ENCODE measurements at regions not wholly inside any gene's neighbourhood (a gene's known extent, or its start where the extent isn't known, plus 50 kb on each side); places are given as distances from the start of the nearest gene placed in this dataset.

- H3K4me3 ChIP-seq (ENCODE audit: low read depth, poor library complexity, severe bottlenecking), result no peak overlapping the region
- 90 to 95% methylated on average over 2 of the region's 2 CpGs for WGBS, 2 donors
- no peak for TF ChIP-seq CTCF (IDR thresholded peaks at IDR 0.05)
- no peak for DNase-seq (ENCODE audit: low spot score in 2 of 2)
- intact Hi-C loops (cut with DNase I; ENCODE audit: low total_unique reads), result no loop called here
Observed at GRCh38 chr1:98404866-98405265, 256.7 kb upstream of the SNX7 start.

- intact Hi-C loops (cut with DNase I; ENCODE audit: low total_unique reads), result no loop called here
- no peak for TF ChIP-seq CTCF (IDR thresholded peaks at IDR 0.05)
- no peak for TF ChIP-seq POLR2A (IDR thresholded peaks at IDR 0.05)
- 76 to 79% methylated on average over 2 of the region's 2 CpGs for WGBS, 2 donors
Observed at GRCh38 chr1:98403963-98404480, 257.5 kb upstream of the SNX7 start.

GRCh38 chr1:98402860-98403259, 258.7 kb upstream of the SNX7 start:
- intact Hi-C loops (cut with DNase I; ENCODE audit: low total_unique reads), result no loop called here
- TF ChIP-seq CTCF (IDR thresholded peaks at IDR 0.05), result no peak
- TF ChIP-seq POLR2A (IDR thresholded peaks at IDR 0.05), result no peak
- DNase-seq (ENCODE audit: low spot score in 2 of 2), result no peak
- H3K4me3 ChIP-seq (ENCODE audit: low read depth, poor library complexity, severe bottlenecking), result no peak overlapping the region
- 39 to 65% methylated on average over 2 of the region's 2 CpGs for WGBS, 2 donors

More at GRCh38 chr1:98403963-98404480, 257.5 kb upstream of the SNX7 start:
- DNase-seq (ENCODE audit: low spot score in 2 of 2), result no peak
- H3K4me3 ChIP-seq (ENCODE audit: low read depth, poor library complexity, severe bottlenecking), result no peak overlapping the region

- intact Hi-C loops (cut with DNase I; ENCODE audit: low total_unique reads), result no loop called here
- H3K4me3 ChIP-seq (ENCODE audit: low read depth, poor library complexity, severe bottlenecking), result no peak overlapping the region
- WGBS, 2 donors, result 85 to 86% methylated on average over 2 of the region's 2 CpGs
- no peak for DNase-seq (ENCODE audit: low spot score in 2 of 2)
- TF ChIP-seq CTCF (IDR thresholded peaks at IDR 0.05), result no peak
- TF ChIP-seq POLR2A (IDR thresholded peaks at IDR 0.05), result no peak
Observed at GRCh38 chr1:98400446-98400845, 261.1 kb upstream of the SNX7 start.

- H3K4me3 ChIP-seq (ENCODE audit: low read depth, poor library complexity, severe bottlenecking), result no peak overlapping the region
- 87 to 94% methylated on average over 1 of the region's 1 CpG for WGBS, 2 donors
- no peak for DNase-seq (ENCODE audit: low spot score in 2 of 2)
- intact Hi-C loops (cut with DNase I; ENCODE audit: low total_unique reads), result no loop called here
- no peak for TF ChIP-seq POLR2A (IDR thresholded peaks at IDR 0.05)
- no peak for TF ChIP-seq CTCF (IDR thresholded peaks at IDR 0.05)
Observed at GRCh38 chr1:98399218-98399617, 262.3 kb upstream of the SNX7 start.

GRCh38 chr1:98398649-98399048, 262.9 kb upstream of the SNX7 start:
- intact Hi-C loops (cut with DNase I; ENCODE audit: low total_unique reads), result no loop called here
- TF ChIP-seq POLR2A (IDR thresholded peaks at IDR 0.05), result no peak
- TF ChIP-seq CTCF (IDR thresholded peaks at IDR 0.05), result no peak
- 14 to 15% methylated on average over 2 of the region's 2 CpGs for WGBS, 2 donors
- no peak for DNase-seq (ENCODE audit: low spot score in 2 of 2)
- H3K4me3 ChIP-seq (ENCODE audit: low read depth, poor library complexity, severe bottlenecking), result no peak overlapping the region
